Left ventricle myocardium inferior (tissue), 1 donor: ENCODE measurements at regions not wholly inside any gene's neighbourhood (a gene's known extent, or its start where the extent isn't known, plus 50 kb on each side); places are given as distances from the start of the nearest gene placed in this dataset.

Source experiments
- DNase-seq: peaks from one replicate; pipeline ENCODE4 v3.0.0-alpha.2; 2020
- H3K27ac ChIP-seq: fragments of 200-600 bp; replicated peaks from 2 replicates; pipeline ENCODE4 v1.8.0; 2021
- H3K27me3 ChIP-seq: fragments of 200-600 bp; 2 replicates; pipeline ENCODE4 v1.8.0; 2021; ENCODE audit warnings: low read depth
- H3K36me3 ChIP-seq: fragments of 200-600 bp; 2 replicates; pipeline ENCODE4 v1.8.0; 2021
- H3K4me1 ChIP-seq: fragments of 200-600 bp; 2 replicates; pipeline ENCODE4 v1.8.0; 2021
- H3K4me3 ChIP-seq: fragments of 200-600 bp; 2 replicates; pipeline ENCODE4 v1.8.0; 2021; ENCODE audit warnings: mild to moderate bottlenecking, moderate library complexity
- H3K9me3 ChIP-seq: fragments of 200-600 bp; replicated peaks from 2 replicates; pipeline ENCODE4 v1.8.0; 2021
- CTCF ChIP-seq: fragments of 200-600 bp; IDR thresholded peaks from 2 replicates; pipeline ENCODE4 v1.8.0; 2021; ENCODE audit warnings: antibody characterized with exemption, mild to moderate bottlenecking, borderline replicate concordance
- intact Hi-C: fragments of 100-400 bp; cut with micrococcal nuclease; formaldehyde crosslinking; loops from one replicate; pipeline ENCODE4 v1.11.0; 2022
- donor health status: DM: no; HTN: yes; CAD: no; lungs with severe emphysema.

GRCh38 chr3:34033839-34034238 lies 235.4 kb downstream of the PDCD6IP start:
- Histone ChIP-seq H3K9me3 (no peaks in the 10 kb centered on the region), H3K4me3 (no peak overlapping the region), H3K36me3 (no peaks in the 10 kb centered on the region), H3K27me3 (peaks cover 5% of the 10 kb centered on the region), H3K27ac (no peak overlapping the region), H3K4me1 (no peaks in the 10 kb centered on the region)
- no peak for DNase-seq
- intact Hi-C loops: no loop called here
- no peak for TF ChIP-seq CTCF

GRCh38 chr3:34034840-34035239 lies 236.4 kb downstream of the PDCD6IP start:
- DNase-seq: no peak
- no peak for TF ChIP-seq CTCF
- H3K27me3 ChIP-seq: peaks cover 5% of the 10 kb centered on the region
- H3K9me3 ChIP-seq: no peaks in the 10 kb centered on the region
- no peak overlapping the region for H3K4me3 ChIP-seq
- no peaks in the 10 kb centered on the region for H3K4me1 ChIP-seq
- no peak overlapping the region for H3K27ac ChIP-seq
- no peaks in the 10 kb centered on the region for H3K36me3 ChIP-seq
- intact Hi-C loops: no loop called here

GRCh38 chr3:34035775-34036174 lies 237.3 kb downstream of the PDCD6IP start:
- intact Hi-C loops: no loop called here
- no peaks in the 10 kb centered on the region for H3K36me3 ChIP-seq

GRCh38 chr3:34037260-34037659 lies 238.8 kb downstream of the PDCD6IP start:
- no peaks in the 10 kb centered on the region for H3K4me1 ChIP-seq
- H3K9me3 ChIP-seq: no peaks in the 10 kb centered on the region
- intact Hi-C loops: no loop called here
- DNase-seq: no peak
- no peaks in the 10 kb centered on the region for H3K27me3 ChIP-seq
- no peak overlapping the region for H3K4me3 ChIP-seq
- no peak overlapping the region for H3K27ac ChIP-seq
- TF ChIP-seq CTCF: no peak
- H3K36me3 ChIP-seq: no peaks in the 10 kb centered on the region

More at GRCh38 chr3:34035775-34036174, 237.3 kb downstream of the PDCD6IP start:
- H3K4me1 ChIP-seq: no peaks in the 10 kb centered on the region
- TF ChIP-seq CTCF: no peak
- H3K27me3 ChIP-seq: peaks cover 3% of the 10 kb centered on the region
- DNase-seq: no peak
- H3K4me3 ChIP-seq: no peak overlapping the region
- no peaks in the 10 kb centered on the region for H3K9me3 ChIP-seq
- no peak overlapping the region for H3K27ac ChIP-seq

- intact Hi-C loops: no loop called here
- TF ChIP-seq CTCF: no peak
- Histone ChIP-seq H3K4me1 (no peaks in the 10 kb centered on the region), H3K27ac (no peak overlapping the region), H3K27me3 (no peaks in the 10 kb centered on the region), H3K4me3 (no peak overlapping the region), H3K9me3 (no peaks in the 10 kb centered on the region), H3K36me3 (no peaks in the 10 kb centered on the region)
- DNase-seq: no peak
Measured at GRCh38 chr3:34038131-34038530, 239.7 kb downstream of the PDCD6IP start.

- TF ChIP-seq CTCF: no peak
- H3K27me3 ChIP-seq: no peaks in the 10 kb centered on the region
- intact Hi-C loops: no loop called here
Measured at GRCh38 chr3:34046154-34046553, 247.7 kb downstream of the PDCD6IP start.

More at GRCh38 chr3:34046154-34046553, 247.7 kb downstream of the PDCD6IP start:
- H3K4me3 ChIP-seq: no peak overlapping the region
- DNase-seq: no peak
- no peaks in the 10 kb centered on the region for H3K4me1 ChIP-seq
- no peak overlapping the region for H3K27ac ChIP-seq
- H3K36me3 ChIP-seq: no peaks in the 10 kb centered on the region
- H3K9me3 ChIP-seq: no peaks in the 10 kb centered on the region
